SK-N-MC (cell line): ENCODE measurements at regions not wholly inside any gene's neighbourhood (a gene's known extent, or its start where the extent isn't known, plus 50 kb on each side); places are given as distances from the start of the nearest gene placed in this dataset.

Source experiments
- EZH2 ChIP-seq: fragments of 200-600 bp; sonication (generic); IDR thresholded peaks from one replicate; pipeline ENCODE4 v1.6.1; 2017; ENCODE audit warnings: antibody characterized with exemption
- FOXP2 ChIP-seq: optimal IDR thresholded peaks from 2 replicates; pipeline ENCODE3; 2011; ENCODE audit warnings: mild to moderate bottlenecking, moderate library complexity; ENCODE audit not compliant: insufficient read depth; ENCODE audit errors: extremely low read length, control extremely low read depth
- POLR2AphosphoS5 ChIP-seq: IDR thresholded peaks from 2 replicates; pipeline ENCODE4 v1.6.1; 2012; ENCODE audit warnings: mild to moderate bottlenecking, low read depth, low read length, borderline replicate concordance

DNA sequence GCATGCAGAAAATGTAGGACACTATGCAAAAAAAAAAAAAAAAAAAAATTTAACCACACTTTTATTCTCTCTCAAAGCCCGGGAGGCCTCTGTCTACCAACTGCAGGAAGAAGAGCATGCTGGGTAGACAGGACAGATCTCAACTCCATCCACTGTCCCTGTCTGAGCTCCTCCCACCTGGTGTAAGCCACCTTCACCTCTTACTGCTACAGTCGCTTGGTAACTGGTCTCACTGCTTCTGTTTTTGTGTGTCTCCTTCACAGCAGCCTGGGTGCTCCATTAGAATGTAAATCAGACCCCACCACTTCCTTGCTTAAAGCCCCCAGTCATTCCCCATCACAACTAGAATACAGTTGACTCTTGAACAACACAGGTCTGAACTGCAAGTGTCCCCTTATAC, 115.1 kb upstream of the PROK2 start:
- TF ChIP-seq POLR2AphosphoS5, result no peak
- no peak for TF ChIP-seq EZH2
- TF ChIP-seq FOXP2, result no peak
